ENCODE measurements at regions not wholly inside any gene's neighbourhood (a gene's known extent, or its start where the extent isn't known, plus 50 kb on each side); places are given as distances from the start of the nearest gene placed in this dataset.
"Not testable (repeated sequence)": the region's sequence is repeated elsewhere in the genome, so short reads cannot be mapped to it uniquely, and the experiment has no call there.

GRCh38 chrX:108914791-108915190, 178.4 kb upstream of the IRS4 start:
- no peak overlapping the region for H3K4me3 ChIP-seq (replicated peaks; ENCODE audit: low read depth, low read length)
- DNase-seq (ENCODE audit: extremely low read depth, insufficient read length), result no peak
- TF ChIP-seq, protein P1, sequence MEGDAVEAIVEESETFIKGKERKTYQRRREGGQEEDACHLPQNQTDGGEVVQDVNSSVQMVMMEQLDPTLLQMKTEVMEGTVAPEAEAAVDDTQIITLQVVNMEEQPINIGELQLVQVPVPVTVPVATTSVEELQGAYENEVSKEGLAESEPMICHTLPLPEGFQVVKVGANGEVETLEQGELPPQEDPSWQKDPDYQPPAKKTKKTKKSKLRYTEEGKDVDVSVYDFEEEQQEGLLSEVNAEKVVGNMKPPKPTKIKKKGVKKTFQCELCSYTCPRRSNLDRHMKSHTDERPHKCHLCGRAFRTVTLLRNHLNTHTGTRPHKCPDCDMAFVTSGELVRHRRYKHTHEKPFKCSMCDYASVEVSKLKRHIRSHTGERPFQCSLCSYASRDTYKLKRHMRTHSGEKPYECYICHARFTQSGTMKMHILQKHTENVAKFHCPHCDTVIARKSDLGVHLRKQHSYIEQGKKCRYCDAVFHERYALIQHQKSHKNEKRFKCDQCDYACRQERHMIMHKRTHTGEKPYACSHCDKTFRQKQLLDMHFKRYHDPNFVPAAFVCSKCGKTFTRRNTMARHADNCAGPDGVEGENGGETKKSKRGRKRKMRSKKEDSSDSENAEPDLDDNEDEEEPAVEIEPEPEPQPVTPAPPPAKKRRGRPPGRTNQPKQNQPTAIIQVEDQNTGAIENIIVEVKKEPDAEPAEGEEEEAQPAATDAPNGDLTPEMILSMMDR (IDR thresholded peaks at IDR 0.05; ENCODE audit: insufficient read depth, low read length, poor library complexity, severe bottlenecking), result no peak
- H3K36me3 ChIP-seq (ENCODE audit: control insufficient read depth, insufficient read depth, low read length), result no peaks in the 10 kb centered on the region
- H3K27me3 ChIP-seq (replicated peaks; ENCODE audit: control insufficient read depth, insufficient read depth, low read length), result no peaks in the 10 kb centered on the region

GRCh38 chrX:108903831-108904230, 167.5 kb upstream of the IRS4 start:
- not testable (repeated sequence) for H3K36me3 ChIP-seq (ENCODE audit: control insufficient read depth, insufficient read depth, low read length); H3K27me3 ChIP-seq (replicated peaks; ENCODE audit: control insufficient read depth, insufficient read depth, low read length); H3K4me3 ChIP-seq (replicated peaks; ENCODE audit: low read depth, low read length); DNase-seq (ENCODE audit: extremely low read depth, insufficient read length)

- TF ChIP-seq, protein P1 (IDR thresholded peaks at IDR 0.05; ENCODE audit: insufficient read depth, low read length, poor library complexity, severe bottlenecking), result no peak
- H3K36me3 ChIP-seq (ENCODE audit: control insufficient read depth, insufficient read depth, low read length), result no peaks in the 10 kb centered on the region
- no peaks in the 10 kb centered on the region for H3K27me3 ChIP-seq (replicated peaks; ENCODE audit: control insufficient read depth, insufficient read depth, low read length)
- no peak overlapping the region for H3K4me3 ChIP-seq (replicated peaks; ENCODE audit: low read depth, low read length)
- DNase-seq (ENCODE audit: extremely low read depth, insufficient read length), result no peak
These were observed 164.0 kb upstream of the IRS4 start for GRCh38 chrX:108900333-108900732.

- H3K36me3 ChIP-seq (ENCODE audit: control insufficient read depth, insufficient read depth, low read length); DNase-seq (ENCODE audit: extremely low read depth, insufficient read length); H3K4me3 ChIP-seq (replicated peaks; ENCODE audit: low read depth, low read length); H3K27me3 ChIP-seq (replicated peaks; ENCODE audit: control insufficient read depth, insufficient read depth, low read length): not testable (repeated sequence)
These were observed 160.0 kb upstream of the IRS4 start for GRCh38 chrX:108896349-108896748.

GRCh38 chrX:108892501-108892900, 156.1 kb upstream of the IRS4 start:
- no peak for DNase-seq (ENCODE audit: extremely low read depth, insufficient read length)
- TF ChIP-seq, protein P1 (IDR thresholded peaks at IDR 0.05; ENCODE audit: insufficient read depth, low read length, poor library complexity, severe bottlenecking), result no peak
- no peaks in the 10 kb centered on the region for H3K36me3 ChIP-seq (ENCODE audit: control insufficient read depth, insufficient read depth, low read length)

GRCh38 chrX:108875548-108875947, 139.2 kb upstream of the IRS4 start:
- DNase-seq (ENCODE audit: extremely low read depth, insufficient read length), result no peak
- no peaks in the 10 kb centered on the region for H3K27me3 ChIP-seq (replicated peaks; ENCODE audit: control insufficient read depth, insufficient read depth, low read length)
- no peaks in the 10 kb centered on the region for H3K36me3 ChIP-seq (ENCODE audit: control insufficient read depth, insufficient read depth, low read length)
- TF ChIP-seq, protein P1 (IDR thresholded peaks at IDR 0.05; ENCODE audit: insufficient read depth, low read length, poor library complexity, severe bottlenecking), result no peak
- H3K4me3 ChIP-seq (replicated peaks; ENCODE audit: low read depth, low read length), result no peak overlapping the region

More at GRCh38 chrX:108892501-108892900, 156.1 kb upstream of the IRS4 start:
- no peaks in the 10 kb centered on the region for H3K27me3 ChIP-seq (replicated peaks; ENCODE audit: control insufficient read depth, insufficient read depth, low read length)
- H3K4me3 ChIP-seq (replicated peaks; ENCODE audit: low read depth, low read length), result no peak overlapping the region

DNA sequence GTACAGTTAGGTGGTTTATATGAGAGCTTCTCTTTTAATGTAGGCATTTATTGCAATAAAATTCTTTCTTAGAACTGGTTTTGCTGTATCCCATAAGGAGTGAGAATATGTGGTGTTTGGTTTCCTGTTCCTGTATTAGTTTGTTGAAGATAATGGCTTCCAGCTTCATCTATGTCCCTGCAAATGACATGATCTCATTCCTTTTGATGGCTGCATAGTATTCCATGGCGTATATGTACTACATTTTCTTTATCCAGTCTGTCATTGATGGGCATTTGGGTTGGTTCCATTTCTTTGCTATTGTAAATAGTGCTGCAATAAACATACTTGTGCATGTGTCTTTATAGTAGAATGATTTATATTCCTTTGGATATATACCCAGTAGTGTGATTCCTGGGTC, 106.7 kb upstream of the IRS4 start:
- not testable (repeated sequence) for H3K36me3 ChIP-seq (ENCODE audit: control insufficient read depth, insufficient read depth, low read length); H3K4me3 ChIP-seq (replicated peaks; ENCODE audit: low read depth, low read length); DNase-seq (ENCODE audit: extremely low read depth, insufficient read length); H3K27me3 ChIP-seq (replicated peaks; ENCODE audit: control insufficient read depth, insufficient read depth, low read length)

All from GM06990 (cell line).